Liver (tissue), 7 donors: ENCODE measurements at regions not wholly inside any gene's neighbourhood (a gene's known extent, or its start where the extent isn't known, plus 50 kb on each side); places are given as distances from the start of the nearest gene placed in this dataset.

Experiments used
- DNase-seq: peaks from one replicate; pipeline ENCODE4 v3.0.0-alpha.2; 2017; ENCODE audit warnings: low spot score
- H3K27ac ChIP-seq, 2 donors: one replicate each; pipeline ENCODE4 v1.7.0; 2013; ENCODE audit warnings: inconsistent platforms in 2 of 2, low read length in 2 of 2, control low read depth in 1 of 2, low read depth in 1 of 2, mild to moderate bottlenecking in 1 of 2
- H3K27me3 ChIP-seq, 4 donors: one replicate each; pipeline versions ENCODE4 v1.6.1 to v1.7.0; 2013; ENCODE audit warnings: low read length in 3 of 4, inconsistent platforms in 1 of 4, mild to moderate bottlenecking in 1 of 4, moderate library complexity in 1 of 4; ENCODE audit not compliant: control insufficient read depth in 4 of 4, insufficient read depth in 4 of 4
- H3K36me3 ChIP-seq, 4 donors: one replicate each; pipeline versions ENCODE4 v1.6.1 to v1.7.0; 2013; ENCODE audit warnings: low read length in 3 of 4, mild to moderate bottlenecking in 3 of 4, low read depth in 1 of 4, moderate library complexity in 1 of 4; ENCODE audit not compliant: control insufficient read depth in 4 of 4, insufficient read depth in 3 of 4
- H3K4me1 ChIP-seq, 4 donors: one replicate each; pipeline versions ENCODE4 v1.6.1 to v1.7.0; 2013; ENCODE audit warnings: low read length in 3 of 4, mild to moderate bottlenecking in 3 of 4, moderate library complexity in 1 of 4; ENCODE audit not compliant: control insufficient read depth in 4 of 4, insufficient read depth in 4 of 4
- H3K4me3 ChIP-seq, 3 donors: one replicate each; pipeline versions ENCODE4 v1.6.1 to v1.7.0; 2013; ENCODE audit warnings: low read length in 3 of 3, control low read depth in 1 of 3, low read depth in 1 of 3, mild to moderate bottlenecking in 1 of 3
- H3K9ac ChIP-seq, 2 donors: one replicate each; pipeline ENCODE4 v1.7.0; 2013; ENCODE audit warnings: low read length in 2 of 2, mild to moderate bottlenecking in 2 of 2, moderate library complexity in 2 of 2, control low read depth in 1 of 2, low read depth in 1 of 2
- H3K9me3 ChIP-seq, 4 donors: one replicate each; pipeline versions ENCODE4 v1.6.1 to v1.7.0; 2013; ENCODE audit warnings: low read length in 3 of 4; ENCODE audit not compliant: control insufficient read depth in 4 of 4
- ATF3 ChIP-seq: IDR thresholded peaks from 2 replicates; pipeline ENCODE4 v1.6.1; 2016; ENCODE audit warnings: antibody characterized with exemption
- EGR1 ChIP-seq, 2 donors: IDR thresholded peaks; 2 replicates each; pipeline ENCODE4 v1.6.1; 2016 to 2018; ENCODE audit warnings: antibody characterized with exemption in 2 of 2, low read depth in 2 of 2
- FOXA1 ChIP-seq: IDR thresholded peaks from 2 replicates; pipeline ENCODE4 v1.6.1; 2016; ENCODE audit warnings: antibody characterized with exemption
- FOXA2 ChIP-seq: IDR thresholded peaks from 2 replicates; pipeline ENCODE4 v1.6.1; 2016; ENCODE audit warnings: antibody characterized with exemption
- GABPA ChIP-seq, 2 donors: IDR thresholded peaks in 1 of 2; conservative IDR thresholded peaks in 1 of 2; 2 replicates each; pipeline ENCODE4 v1.6.1; 2016; ENCODE audit warnings: antibody characterized with exemption in 2 of 2, mild to moderate bottlenecking in 1 of 2, moderate library complexity in 1 of 2
- HNF4A ChIP-seq, 2 donors: conservative IDR thresholded peaks; 2 replicates each; pipeline ENCODE4 v1.6.1; 2016; ENCODE audit warnings: antibody characterized with exemption in 2 of 2, mild to moderate bottlenecking in 2 of 2
- JUND ChIP-seq, 2 donors: IDR thresholded peaks; 2 replicates each; pipeline ENCODE4 v1.6.1; 2016; ENCODE audit warnings: antibody characterized with exemption in 2 of 2
- NR2F2 ChIP-seq: IDR thresholded peaks from 2 replicates; pipeline ENCODE4 v1.6.1; 2016; ENCODE audit warnings: antibody characterized with exemption
- SP1 ChIP-seq: IDR thresholded peaks from 2 replicates; pipeline ENCODE4 v1.6.1; 2018; ENCODE audit warnings: antibody characterized with exemption, mild to moderate bottlenecking
- YY1 ChIP-seq: IDR thresholded peaks from 2 replicates; pipeline ENCODE4 v1.6.1; 2016; ENCODE audit warnings: antibody characterized with exemption, mild to moderate bottlenecking
- ZBTB33 ChIP-seq: IDR thresholded peaks from 2 replicates; pipeline ENCODE4 v1.6.1; 2016; ENCODE audit warnings: antibody characterized with exemption
- WGBS: extraction: QIAGEN DNeasy Blood & Tissue Kit; methylation state at CpG from one replicate; pipeline ENCODE4 v1.1.7; 2013; 5-methylcytosine and 5-hydroxymethylcytosine counted together
- TF ChIP-seq, protein P1 (sequence below): IDR thresholded peaks from 2 replicates; pipeline ENCODE4 v1.6.1; 2016; ENCODE audit warnings: antibody characterized with exemption, mild to moderate bottlenecking
- TF ChIP-seq, protein P2 (sequence below): IDR thresholded peaks from 2 replicates; pipeline ENCODE4 v1.6.1; 2016; ENCODE audit warnings: antibody characterized with exemption
- donor health status: healthy.
- donor health status: healthy.
- donor health status: healthy.
- donor health status: healthy.

- Histone ChIP-seq H3K9me3 (no peaks in the 10 kb centered on the region), H3K27me3 (no peaks in the 10 kb centered on the region), H3K9ac (no peak overlapping the region), H3K36me3 (no peaks in the 10 kb centered on the region), H3K4me3 (no peak overlapping the region), H3K27ac (no peak overlapping the region), H3K4me1 (peaks cover 0 to 5% (median 2%) of the 10 kb centered on the region in 4 donors)
- DNase-seq = no peak
- no peak for TF ChIP-seq HNF4A (conservative IDR thresholded peaks at IDR 0.05)
- 90% methylated on average over 8 of the region's 8 CpGs for WGBS
These were observed 245.9 kb upstream of the FOXQ1 start for GRCh38 chr6:1065986-1066385.

- Histone ChIP-seq H3K4me1 (no peaks in the 10 kb centered on the region), H3K36me3 (no peaks in the 10 kb centered on the region), H3K4me3 (no peak overlapping the region), H3K27ac (no peak overlapping the region), H3K9ac (no peak overlapping the region), H3K27me3 (no peaks in the 10 kb centered on the region), H3K9me3 (no peaks in the 10 kb centered on the region)
- no peak for DNase-seq
- WGBS = 82% methylated on average over 13 of the region's 13 CpGs
- TF ChIP-seq NR2F2 (no peak), SP1 (no peak), FOXA2 (no peak), GABPA (IDR thresholded peaks at IDR 0.05 in 1 of 2, conservative IDR thresholded peaks at IDR 0.05 in 1 of 2) (no peak), YY1 (no peak), ZBTB33 (no peak), ATF3 (no peak), JUND (IDR thresholded peaks at IDR 0.05) (no peak), FOXA1 (no peak), EGR1 (IDR thresholded peaks at IDR 0.05; ENCODE audit: low read depth in 2 of 2) (no peak)
- TF ChIP-seq, protein P1, sequence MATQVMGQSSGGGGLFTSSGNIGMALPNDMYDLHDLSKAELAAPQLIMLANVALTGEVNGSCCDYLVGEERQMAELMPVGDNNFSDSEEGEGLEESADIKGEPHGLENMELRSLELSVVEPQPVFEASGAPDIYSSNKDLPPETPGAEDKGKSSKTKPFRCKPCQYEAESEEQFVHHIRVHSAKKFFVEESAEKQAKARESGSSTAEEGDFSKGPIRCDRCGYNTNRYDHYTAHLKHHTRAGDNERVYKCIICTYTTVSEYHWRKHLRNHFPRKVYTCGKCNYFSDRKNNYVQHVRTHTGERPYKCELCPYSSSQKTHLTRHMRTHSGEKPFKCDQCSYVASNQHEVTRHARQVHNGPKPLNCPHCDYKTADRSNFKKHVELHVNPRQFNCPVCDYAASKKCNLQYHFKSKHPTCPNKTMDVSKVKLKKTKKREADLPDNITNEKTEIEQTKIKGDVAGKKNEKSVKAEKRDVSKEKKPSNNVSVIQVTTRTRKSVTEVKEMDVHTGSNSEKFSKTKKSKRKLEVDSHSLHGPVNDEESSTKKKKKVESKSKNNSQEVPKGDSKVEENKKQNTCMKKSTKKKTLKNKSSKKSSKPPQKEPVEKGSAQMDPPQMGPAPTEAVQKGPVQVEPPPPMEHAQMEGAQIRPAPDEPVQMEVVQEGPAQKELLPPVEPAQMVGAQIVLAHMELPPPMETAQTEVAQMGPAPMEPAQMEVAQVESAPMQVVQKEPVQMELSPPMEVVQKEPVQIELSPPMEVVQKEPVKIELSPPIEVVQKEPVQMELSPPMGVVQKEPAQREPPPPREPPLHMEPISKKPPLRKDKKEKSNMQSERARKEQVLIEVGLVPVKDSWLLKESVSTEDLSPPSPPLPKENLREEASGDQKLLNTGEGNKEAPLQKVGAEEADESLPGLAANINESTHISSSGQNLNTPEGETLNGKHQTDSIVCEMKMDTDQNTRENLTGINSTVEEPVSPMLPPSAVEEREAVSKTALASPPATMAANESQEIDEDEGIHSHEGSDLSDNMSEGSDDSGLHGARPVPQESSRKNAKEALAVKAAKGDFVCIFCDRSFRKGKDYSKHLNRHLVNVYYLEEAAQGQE = no peak
- TF ChIP-seq, protein P2, sequence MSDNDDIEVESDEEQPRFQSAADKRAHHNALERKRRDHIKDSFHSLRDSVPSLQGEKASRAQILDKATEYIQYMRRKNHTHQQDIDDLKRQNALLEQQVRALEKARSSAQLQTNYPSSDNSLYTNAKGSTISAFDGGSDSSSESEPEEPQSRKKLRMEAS = no peak
These were observed 248.1 kb upstream of the FOXQ1 start for GRCh38 chr6:1063671-1064355.
